C4-2B (cell line): ENCODE measurements at regions not wholly inside any gene's neighbourhood (a gene's known extent, or its start where the extent isn't known, plus 50 kb on each side); places are given as distances from the start of the nearest gene placed in this dataset.
"Not testable (repeated sequence)": the region's sequence is repeated elsewhere in the genome, so short reads cannot be mapped to it uniquely, and the experiment has no call there.

Experiments used
- H3K27ac ChIP-seq: fragments of 450-650 bp; 2 replicates; pipeline ENCODE4 v1.5.1; 2017
- ZFX ChIP-seq: fragments of 450-650 bp; IDR thresholded peaks from 2 replicates; pipeline ENCODE4 v1.6.1; 2017
- TF ChIP-seq, protein P1 (sequence below): fragments of 450-650 bp; conservative IDR thresholded peaks from 2 replicates; pipeline ENCODE4 v1.5.1; 2017; ENCODE audit warnings: mild to moderate bottlenecking

DNA sequence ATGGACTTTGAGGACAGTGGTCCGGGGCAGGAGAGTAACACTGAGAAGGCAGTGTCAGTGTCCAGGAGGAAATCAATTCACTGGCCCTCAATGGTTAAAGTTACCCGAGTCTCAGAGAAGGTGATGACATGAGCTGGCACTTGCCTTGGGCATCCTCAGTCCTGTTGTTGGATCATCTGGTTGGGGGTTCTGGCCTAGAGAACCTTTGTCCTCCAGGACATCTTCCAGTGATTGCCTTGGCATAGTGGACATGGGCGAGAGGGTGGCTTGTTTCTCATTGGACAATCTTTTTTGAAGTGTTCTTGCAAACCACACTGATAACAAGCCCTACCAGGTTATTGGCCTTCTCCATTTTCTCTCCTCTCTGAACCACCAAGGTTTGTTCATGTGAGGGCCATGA is 83.4 kb upstream of the TERB2 start:
- TF ChIP-seq, protein P1, sequence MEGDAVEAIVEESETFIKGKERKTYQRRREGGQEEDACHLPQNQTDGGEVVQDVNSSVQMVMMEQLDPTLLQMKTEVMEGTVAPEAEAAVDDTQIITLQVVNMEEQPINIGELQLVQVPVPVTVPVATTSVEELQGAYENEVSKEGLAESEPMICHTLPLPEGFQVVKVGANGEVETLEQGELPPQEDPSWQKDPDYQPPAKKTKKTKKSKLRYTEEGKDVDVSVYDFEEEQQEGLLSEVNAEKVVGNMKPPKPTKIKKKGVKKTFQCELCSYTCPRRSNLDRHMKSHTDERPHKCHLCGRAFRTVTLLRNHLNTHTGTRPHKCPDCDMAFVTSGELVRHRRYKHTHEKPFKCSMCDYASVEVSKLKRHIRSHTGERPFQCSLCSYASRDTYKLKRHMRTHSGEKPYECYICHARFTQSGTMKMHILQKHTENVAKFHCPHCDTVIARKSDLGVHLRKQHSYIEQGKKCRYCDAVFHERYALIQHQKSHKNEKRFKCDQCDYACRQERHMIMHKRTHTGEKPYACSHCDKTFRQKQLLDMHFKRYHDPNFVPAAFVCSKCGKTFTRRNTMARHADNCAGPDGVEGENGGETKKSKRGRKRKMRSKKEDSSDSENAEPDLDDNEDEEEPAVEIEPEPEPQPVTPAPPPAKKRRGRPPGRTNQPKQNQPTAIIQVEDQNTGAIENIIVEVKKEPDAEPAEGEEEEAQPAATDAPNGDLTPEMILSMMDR = no peak
- no peak for TF ChIP-seq ZFX

DNA sequence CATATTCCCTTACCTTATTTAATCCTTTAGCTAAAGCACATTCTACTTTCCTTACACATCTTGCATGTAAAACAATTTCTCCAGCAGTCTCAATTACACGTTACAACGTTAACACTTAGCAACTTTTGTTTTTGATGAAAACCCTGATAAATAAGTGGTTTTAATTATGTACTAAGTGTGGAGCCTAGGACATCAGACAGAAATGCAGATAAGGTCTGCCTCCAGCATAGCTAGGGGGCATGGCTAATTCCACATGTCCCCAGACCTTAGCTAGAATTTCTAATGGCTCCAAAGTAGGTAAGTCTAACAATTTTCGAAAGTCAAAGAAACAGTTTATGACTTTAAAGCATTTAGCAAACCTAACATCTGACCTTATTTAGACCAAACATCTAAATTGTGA is 77.4 kb upstream of the TERB2 start:
- H3K27ac ChIP-seq = no peak overlapping the region
- TF ChIP-seq, protein P1 = no peak
- no peak for TF ChIP-seq ZFX

More for the DNA sequence above, 83.4 kb upstream of the TERB2 start:
- H3K27ac ChIP-seq = no peak overlapping the region

DNA sequence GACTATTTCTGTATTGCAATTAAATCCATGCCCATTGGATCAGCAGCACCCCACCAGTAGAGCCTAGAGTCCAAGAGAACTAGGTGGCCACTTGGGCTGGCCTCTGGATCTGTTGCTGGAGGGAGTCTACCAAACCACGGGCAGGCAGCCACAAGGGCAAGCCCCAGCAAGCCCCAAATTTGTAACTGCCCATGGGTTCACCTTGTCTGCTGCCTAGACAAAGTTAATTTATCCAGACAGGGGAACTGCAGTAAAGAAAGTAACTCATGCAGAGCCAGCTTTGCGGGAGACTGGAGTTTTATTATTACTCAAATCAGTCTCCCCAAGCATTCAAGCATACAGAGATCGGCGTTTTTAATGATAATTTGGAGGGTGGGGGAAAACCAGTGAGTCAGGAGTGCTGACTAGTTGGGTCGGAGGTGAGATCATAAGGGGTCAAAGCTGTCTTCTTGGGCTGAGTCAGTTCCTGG is 74.0 kb upstream of the TERB2 start:
- TF ChIP-seq, protein P1 = no peak
- no peak for TF ChIP-seq ZFX
- H3K27ac ChIP-seq = no peak overlapping the region

DNA sequence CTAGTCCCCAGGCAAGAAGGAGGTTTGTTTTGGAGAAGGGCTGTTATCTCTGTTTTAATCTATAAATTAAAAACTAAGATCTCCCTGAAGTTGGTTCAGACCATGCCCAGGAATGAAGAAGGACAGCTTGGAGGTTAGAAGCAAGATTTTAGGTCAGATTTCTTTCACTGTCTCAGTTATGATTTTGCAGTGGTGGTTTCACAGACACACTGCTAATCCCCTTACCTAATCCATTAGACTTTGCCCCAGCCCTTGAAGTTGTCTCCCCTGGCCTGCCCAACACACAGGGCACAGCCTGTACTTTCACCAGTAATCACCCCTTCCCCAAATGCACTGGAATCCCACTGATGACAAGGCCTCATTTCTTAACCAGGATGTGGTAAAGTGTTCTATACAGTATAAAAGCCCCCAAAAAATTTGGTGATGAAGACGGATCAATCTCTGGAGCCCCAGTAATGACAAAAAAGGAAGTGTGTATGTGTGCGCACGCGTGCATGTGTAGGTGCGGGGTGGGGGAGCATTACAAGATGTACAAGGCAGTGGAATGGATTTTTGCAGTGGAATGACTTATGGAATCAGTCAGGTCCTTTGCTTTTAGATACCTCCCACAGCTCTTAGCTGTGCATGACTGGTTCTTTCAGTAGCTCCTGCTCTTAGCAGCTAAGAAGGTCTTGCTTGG is 73.1 kb upstream of the TERB2 start:
- TF ChIP-seq, protein P1 = no peak
- no peak for TF ChIP-seq ZFX
- no peak overlapping the region for H3K27ac ChIP-seq

DNA sequence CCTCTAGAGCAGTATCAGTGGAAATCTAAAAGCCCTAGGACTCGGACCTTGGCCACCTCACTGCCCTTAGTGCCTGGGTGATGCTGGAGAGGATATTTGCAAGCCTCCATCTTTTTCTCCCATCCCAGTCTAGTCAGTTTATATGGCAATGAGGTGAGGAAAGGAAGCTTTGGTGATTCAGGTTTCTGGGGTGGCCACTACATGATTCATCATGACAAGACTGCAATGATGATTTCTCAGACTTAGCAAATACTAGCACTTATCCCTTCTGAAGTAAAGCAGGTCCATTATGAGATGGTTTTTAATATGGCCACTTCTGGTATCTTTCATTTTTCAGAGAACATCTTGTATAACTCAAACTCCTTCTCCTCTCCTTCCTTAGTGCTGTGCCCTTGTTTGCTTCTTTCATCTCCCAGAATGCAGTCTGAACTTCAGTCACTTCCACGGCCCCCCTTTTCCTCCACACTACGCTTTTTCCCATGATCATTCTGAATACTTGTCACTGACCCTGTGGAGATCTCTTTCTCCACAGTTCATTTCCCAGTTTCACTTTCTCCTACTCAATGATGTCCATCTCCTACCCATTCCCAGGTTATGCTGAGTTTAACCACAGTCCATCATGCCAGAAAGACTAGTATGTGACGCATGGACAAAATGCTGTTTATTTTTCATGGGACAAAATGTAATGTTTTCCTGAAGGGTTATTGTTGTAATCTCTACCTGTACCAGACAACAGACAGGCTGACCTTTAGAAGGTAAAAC is 57.4 kb upstream of the TERB2 start:
- peak overlapping the region; percentile 71 for H3K27ac ChIP-seq

DNA sequence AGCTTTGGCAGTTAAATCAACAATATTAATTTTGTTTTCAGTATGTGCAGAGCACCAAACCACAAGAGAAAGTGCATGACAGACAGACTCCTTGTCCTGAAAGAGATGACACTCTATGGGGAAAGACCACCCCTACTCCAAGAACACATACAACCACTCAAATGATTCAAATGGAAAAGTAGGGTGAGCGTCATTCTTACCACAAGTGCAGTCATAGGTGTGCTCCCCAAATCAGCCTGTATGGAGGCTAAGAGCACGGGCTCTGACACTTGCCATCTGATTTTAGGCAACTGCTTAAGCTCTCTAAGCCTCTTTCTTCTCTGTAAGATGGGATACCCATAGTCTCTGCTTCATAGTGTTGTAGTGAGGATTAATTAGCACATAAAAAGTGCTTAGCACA is 56.7 kb upstream of the TERB2 start:
- peak overlapping the region; percentile 42; the same call in 1 of the 2 replicates for H3K27ac ChIP-seq

DNA sequence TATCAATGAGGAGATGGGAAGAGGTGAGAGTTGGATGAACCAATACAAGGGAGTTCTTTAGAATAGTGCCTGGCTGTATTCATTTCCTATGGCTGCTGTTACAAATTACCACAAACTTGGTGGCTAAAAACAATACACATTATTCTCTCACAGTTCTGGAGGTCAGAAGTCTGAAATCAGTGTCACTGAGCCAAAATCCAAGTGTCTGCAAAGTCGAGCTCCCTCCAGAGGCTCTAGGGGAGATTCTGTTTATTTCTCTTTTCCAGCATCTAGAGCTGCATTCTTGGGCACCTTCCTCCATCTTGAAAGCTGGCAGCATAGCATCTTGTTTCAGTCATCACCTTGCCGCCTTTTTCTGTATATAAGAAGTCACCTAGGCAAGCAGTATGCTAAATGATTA is 55.7 kb upstream of the TERB2 start:
- H3K27ac ChIP-seq = peak overlapping the region; percentile 36; the same call in 1 of the 2 replicates

DNA sequence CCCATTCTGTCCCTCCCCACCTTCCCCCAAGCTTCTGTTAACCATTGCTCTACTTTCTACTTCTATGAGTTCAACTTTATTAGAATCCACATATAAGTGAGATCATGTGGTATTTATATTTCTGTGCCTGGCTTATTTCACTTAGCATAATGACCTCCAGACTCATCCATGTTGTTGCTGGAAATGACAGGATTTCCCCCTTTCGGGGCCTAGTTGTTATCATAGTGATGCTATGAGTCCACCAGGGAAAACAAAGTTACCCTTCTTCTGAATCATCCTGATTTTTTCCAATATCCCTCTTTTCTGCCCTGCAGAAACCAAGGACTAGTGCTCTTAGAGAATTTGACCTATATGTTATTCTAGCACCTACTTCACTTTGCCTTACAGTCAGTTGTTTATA is 53.2 kb upstream of the TERB2 start:
- not testable (repeated sequence) for H3K27ac ChIP-seq

DNA sequence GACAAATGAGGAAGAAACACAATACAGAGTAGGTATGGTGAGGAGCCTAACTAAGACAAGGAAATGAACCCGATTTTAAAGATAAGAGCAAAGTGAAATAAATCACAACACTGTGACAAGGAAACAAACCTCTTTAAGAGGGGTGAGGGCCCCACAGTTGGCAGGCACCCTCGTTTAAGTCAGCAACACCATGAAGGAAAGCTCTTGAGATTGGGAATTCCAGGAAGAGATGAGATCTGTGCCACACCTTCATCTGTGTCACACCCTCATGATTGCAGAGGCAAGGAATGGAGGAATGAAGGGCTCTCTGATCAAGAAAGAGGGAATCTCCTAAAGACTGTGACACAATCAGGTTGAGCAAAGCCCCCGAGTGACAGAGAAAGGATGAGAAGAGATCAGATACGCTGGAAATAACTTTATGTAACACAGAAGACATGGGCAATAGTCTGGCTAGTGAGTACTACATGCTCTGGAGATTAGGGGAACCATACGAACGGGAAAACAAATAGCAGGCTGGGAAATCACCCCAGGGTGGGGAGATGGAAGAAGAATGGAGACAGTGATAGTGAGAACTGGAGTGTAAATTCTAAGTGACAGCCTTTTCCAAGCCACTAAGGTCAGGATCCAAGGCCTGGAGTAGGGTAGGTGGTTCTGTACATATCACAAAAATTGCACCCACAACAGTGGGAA is 51.7 kb upstream of the TERB2 start:
- H3K27ac ChIP-seq = not testable (repeated sequence)
